HG02678 (cell line): ENCODE measurements at regions not wholly inside any gene's neighbourhood (a gene's known extent, or its start where the extent isn't known, plus 50 kb on each side); places are given as distances from the start of the nearest gene placed in this dataset.
A peak's percentile ranks its signal among the peaks of the same experiment; 100 is the strongest.

Experiments
- ATAC-seq: cut with Tn5 transposase; IDR thresholded peaks from one replicate; pipeline ENCODE4 v1.9.1; 2021; ENCODE audit warnings: mild to moderate bottlenecking, moderate library complexity; ENCODE audit not compliant: unreplicated experiment

DNA sequence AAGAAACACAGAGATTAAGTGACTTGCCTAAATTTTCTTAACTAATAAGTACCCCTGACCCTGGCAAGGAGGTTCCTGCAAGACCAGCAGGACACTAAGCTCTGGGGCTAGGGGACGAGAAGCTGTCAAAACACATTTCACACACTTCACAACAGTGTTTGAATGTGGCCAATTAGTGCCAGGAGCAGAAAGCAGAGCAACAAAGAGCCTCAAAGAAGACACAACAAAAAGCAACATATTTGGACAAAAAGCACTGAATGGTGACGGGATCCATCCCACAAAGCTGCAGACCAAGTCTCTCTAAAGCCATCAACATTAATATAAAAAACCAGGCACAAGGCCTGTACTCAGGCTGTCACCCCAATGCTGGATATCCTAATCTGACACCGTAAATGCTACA, 361.9 kb upstream of the RASGEF1B start:
- no peak for ATAC-seq

DNA sequence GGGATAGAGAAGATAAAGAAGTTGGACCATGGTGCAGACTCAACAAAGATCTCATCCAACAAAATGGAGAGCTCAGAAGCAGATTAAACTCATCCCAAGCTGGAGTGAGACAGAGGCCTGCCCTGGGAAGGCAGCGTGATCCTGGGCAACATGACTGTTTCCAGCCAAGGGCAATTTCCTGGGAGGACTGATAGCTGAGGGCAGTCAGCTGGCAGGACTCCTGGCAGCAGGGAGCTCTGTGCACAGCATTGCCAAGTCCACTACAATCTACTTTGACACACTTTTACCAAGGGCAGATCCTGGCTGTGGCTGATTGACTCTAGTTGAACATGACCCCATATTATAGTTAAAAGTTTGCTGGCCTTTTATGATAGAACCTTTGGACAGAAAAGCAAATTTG, 357.3 kb upstream of the RASGEF1B start:
- ATAC-seq = no peak

DNA sequence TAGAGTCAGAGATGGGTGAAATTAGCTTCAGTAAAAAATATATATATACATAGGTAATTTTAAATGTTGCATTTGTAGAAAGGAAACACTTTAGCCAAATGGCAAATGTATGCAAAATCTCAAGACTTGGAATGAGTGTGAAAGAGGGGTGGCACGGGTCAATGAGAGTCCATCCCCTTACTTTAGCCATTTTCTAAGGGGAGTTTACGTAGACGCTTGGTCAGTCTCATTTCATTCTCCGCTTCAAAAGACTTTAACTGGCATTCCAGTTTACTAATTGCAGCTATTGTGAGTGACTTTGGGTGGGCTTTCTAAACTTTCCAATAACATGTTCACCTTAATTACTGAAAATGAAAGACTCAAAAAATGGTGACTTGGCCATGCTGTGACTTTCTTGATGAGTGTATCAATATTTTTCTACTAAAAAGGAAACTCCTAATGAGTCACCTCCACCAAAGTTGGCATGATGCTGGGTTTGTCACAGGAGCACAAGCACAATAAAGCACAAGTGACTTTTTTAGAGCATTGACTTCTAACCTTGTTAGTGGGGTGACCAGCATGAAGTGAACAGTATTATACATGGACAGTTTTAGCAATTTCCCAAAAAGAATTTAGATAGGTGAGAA, 356.0 kb upstream of the RASGEF1B start:
- ATAC-seq = peak; percentile 73

GRCh38 chr4:81826817-81827424, 355.2 kb upstream of the RASGEF1B start:
- no peak for ATAC-seq

DNA sequence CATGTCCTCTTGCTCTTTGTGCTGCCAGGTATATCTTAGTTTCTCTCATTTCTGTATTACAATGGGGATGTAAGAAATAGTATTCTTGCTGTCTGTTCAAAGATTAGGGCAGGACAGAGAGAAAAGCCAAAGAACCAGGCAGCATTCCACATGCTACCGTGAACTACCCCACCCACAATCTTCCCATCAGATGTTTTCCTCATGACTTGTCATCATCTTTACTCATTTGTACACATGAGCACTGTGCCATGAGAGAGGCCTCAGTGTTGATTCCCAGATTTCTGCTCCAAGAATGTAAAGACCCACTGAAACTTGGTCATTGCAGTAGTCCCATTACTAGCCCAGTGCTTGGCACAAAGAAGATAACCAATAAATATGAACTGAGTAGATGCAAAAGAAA, 354.6 kb upstream of the RASGEF1B start:
- no peak for ATAC-seq

DNA sequence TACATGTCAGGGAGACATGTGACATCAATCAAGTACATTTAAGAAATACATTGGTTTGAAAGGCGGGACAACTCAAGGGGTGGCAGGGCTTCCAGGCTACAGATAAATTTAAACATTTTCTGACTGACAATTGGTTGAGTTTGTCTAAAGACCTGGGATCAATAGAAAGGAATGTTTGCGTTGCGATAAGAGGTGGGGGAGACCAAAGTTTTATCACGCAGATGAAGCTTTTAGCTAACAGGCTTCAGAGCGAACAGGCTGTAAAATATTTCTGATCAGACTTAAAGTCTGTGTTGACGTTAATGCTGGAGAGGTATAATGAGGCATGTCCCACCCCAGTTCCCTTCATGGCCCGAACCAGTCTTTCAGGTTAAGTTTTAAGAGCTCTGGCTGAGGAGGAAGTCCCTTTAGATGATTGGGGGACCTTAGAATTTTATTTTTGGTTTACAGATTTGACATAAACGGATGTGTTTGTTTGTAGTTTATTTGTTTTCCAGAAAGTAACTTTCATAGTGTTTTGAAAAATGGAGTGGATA, 346.7 kb upstream of the RASGEF1B start:
- no peak for ATAC-seq

DNA sequence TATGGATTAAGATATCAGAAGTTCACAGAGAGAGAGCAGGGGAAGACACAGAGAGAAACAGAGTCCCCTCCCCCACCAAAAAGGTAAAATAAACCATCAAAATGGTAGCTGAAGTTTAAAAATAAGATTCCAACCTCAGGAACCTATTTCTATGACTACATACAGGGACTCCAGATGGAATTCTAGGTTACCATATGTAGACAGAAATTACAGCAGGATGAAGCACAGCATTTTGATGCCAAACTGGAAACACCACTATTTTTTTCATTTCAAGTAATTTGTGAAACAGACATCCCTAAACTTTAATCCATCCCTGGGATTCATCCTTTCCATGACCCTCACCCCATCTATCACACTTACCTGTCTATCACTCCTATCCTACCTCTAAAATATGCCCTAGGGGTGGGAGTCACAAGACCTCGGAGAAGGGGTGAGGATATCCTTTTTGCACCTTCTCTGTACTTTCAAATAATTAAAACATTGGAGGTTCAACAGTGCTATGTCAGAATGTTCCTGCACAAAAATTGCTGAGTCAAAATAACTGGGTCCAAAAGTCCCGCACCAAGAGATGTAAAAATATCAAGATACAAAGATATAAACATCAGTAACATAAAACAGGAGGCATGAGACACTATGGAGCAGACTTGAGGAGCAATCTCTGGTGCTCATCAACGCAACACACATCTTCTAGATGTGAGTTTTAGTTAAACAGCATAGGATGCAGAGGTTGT, 344.5 kb upstream of the RASGEF1B start:
- no peak for ATAC-seq

DNA sequence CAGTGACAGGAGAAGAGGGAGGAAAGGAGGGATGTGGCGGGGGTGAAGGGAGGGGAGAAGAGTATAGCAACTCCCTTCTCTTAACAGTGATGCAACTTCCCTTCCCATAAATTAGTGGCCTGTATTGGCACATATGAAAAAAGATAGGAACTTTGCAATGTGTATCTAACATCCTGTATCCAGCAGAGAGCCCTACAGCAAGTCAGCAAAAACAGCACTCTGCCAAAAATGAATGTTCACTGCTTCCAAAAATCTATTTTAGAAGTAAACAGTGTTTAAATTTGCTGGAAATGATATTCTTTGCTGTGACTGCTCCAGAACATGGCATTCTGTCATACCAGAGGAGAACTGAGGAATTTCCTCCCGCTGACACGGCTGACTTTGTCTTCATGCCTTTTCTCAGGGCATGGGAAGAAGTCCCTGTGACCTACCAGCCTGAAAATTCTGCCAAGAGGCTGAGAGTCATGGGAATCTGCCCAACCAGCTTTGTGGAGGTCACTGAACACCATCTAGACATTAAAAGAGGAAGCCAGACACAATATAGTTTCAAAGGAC, 343.4 kb upstream of the RASGEF1B start:
- no peak for ATAC-seq

- ATAC-seq = no peak
Observed at GRCh38 chr4:81811562-81812293, 340.0 kb upstream of the RASGEF1B start.

GRCh38 chr4:81808011-81808672, 336.4 kb upstream of the RASGEF1B start:
- ATAC-seq = no peak

GRCh38 chr4:81807386-81807785, 335.7 kb upstream of the RASGEF1B start:
- ATAC-seq = no peak

DNA sequence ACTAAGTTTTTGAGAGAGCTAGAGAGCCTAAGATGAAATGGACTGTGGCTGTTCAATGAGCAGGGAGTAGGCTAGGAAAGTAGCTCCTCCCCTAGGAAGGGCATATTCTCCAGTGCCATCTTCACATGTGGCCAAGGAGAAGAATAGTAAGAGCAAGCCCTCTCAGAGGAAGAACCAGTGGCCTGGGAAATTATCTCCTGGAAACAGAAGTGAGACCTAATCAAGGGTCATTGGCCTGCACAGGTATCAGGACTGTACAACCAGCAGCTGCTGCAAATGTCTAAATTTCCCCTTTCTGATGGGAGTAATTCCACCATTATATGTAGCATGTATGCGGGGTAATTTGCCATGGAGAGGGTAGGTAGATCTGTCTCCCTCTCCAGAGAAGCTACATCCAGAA, 334.8 kb upstream of the RASGEF1B start:
- no peak for ATAC-seq

DNA sequence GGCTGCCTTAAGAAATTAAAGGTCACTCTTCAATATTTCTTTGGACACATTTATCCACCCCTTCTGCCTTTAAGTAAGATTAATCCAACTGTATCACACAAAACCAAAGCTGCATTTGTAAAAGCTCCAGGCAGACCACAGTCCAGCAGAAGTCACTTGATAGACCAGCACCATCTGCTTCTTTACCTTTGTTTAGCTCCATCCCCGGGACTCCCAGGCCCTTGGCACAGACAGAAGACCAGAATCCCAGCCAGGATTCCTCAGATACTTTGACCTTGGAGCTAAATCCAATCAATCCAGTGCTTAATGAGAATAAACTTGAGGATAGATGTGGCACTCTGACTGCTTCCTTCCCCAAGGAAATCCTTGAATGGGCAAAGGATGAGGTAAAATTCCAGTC, 333.1 kb upstream of the RASGEF1B start:
- ATAC-seq = no peak

DNA sequence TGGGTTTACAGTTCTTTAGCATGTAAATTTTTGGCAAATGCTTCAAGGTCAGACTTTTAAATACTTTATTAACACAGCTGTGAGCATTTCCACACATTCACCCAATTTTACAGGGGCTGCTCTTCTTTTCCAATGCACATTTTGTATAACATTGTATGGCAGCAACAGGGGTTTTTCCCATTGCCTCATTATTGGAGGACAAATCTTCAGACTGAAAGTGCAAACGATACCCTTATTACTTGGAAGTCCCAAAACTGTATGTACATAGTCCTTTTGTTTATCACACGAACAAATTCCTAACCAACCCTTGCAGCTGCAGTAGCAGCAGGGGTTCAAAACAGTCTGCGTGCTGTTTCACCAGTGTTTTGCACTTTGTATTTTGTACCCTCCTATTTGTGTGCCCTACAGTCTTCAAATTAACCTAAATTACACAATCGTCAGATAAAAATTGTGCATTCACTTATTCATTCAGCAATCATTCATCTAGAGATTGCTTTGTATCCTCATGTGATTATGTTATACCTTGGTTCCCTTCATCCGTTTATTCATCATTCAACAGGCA, 330.7 kb upstream of the RASGEF1B start:
- ATAC-seq = no peak

DNA sequence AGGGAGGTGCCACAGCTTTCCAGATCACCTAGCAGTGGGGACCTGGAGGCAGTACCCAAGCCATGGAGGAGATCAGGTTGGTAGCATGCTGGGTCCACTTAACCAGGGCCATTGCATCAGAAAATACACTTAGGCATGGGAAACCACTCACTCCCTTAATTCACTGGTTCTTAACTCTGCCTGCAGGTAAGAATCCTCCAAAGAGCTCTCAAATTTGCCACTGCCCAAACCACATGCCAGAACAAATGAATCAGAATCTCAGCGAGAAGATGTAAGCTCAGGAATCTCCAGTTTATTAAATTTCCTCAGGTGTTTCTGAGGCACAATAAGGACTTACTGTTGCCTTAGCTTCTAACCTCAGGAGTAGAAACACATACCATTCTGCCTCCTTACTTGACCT, 327.7 kb upstream of the RASGEF1B start:
- no peak for ATAC-seq

- ATAC-seq = peak; percentile 60
Observed at GRCh38 chr4:81796790-81797528, 325.3 kb upstream of the RASGEF1B start.

DNA sequence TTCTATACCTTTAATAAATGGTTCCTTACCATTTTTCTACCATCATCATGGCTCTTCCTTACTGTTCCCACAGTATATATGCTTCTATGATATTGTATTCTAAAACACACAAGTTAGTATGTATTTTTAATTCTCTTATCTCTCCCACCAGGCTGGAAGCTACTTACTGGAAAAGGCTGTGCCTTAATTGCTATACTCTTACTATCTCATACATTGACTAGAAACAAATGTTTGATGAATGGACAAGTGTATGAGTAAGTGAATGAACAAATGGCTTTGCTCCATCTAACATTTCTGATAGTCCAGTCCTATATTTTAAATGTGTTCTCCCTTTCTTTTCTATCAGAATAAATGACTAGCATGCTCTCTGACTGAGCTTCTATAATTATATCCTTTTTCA, 320.8 kb upstream of the RASGEF1B start:
- ATAC-seq = no peak

GRCh38 chr4:81790477-81790876, 318.8 kb upstream of the RASGEF1B start:
- ATAC-seq = no peak

GRCh38 chr4:81789741-81790399, 318.2 kb upstream of the RASGEF1B start:
- ATAC-seq = no peak
